NCI-H82 treated with DMSO at 0.1 percent for 48 hours (cell line): ENCODE measurements at regions not wholly inside any gene's neighbourhood (a gene's known extent, or its start where the extent isn't known, plus 50 kb on each side); places are given as distances from the start of the nearest gene placed in this dataset.
"Not testable (repeated sequence)": the region's sequence is repeated elsewhere in the genome, so short reads cannot be mapped to it uniquely, and the experiment has no call there.

Experiments used
- DNase-seq: peaks from one replicate; lab custom pipeline; 2025; ENCODE audit not compliant: unreplicated experiment; lab: John Stamatoyannopoulos, UW

- DNase-seq, result no peak
Observed at GRCh38 chr2:109669731-109670130, 55.6 kb downstream of the SOWAHC start.

- DNase-seq, result no peak
Observed at GRCh38 chr2:109670556-109671411, 56.6 kb downstream of the SOWAHC start.

DNA sequence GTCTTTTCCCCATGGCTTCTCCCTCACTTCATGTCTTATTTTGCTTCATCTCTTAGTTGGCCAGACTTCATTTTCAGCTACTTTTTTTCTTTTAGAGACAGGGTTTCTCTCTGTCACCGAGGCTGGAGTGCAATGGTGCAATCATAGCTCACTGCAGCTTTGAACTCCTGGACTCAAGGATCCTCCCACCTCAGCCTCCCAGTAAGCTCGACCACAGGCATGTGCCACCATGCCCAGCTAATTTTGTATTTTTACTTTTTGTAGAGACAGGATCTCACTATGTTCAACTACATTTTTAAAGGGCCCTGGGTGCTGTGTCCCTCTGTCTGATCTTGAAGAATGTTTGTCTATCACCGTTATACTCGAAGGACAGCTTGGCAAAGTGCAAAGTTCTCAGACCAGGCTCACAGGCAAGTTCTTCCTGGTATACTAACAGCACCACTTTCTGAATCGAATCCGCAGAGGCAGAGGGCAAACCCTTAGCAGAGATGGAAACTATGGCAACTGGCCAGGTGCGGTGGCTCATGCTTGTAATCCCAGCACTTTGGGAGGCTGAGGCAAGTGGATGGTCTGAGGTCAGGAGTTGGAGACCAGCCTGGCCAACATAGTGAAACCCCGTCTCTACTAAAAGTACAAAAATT, 60.9 kb downstream of the SOWAHC start:
- no peak for DNase-seq

- DNase-seq, result no peak
Observed at GRCh38 chr2:109675666-109676345, 61.6 kb downstream of the SOWAHC start.

DNA sequence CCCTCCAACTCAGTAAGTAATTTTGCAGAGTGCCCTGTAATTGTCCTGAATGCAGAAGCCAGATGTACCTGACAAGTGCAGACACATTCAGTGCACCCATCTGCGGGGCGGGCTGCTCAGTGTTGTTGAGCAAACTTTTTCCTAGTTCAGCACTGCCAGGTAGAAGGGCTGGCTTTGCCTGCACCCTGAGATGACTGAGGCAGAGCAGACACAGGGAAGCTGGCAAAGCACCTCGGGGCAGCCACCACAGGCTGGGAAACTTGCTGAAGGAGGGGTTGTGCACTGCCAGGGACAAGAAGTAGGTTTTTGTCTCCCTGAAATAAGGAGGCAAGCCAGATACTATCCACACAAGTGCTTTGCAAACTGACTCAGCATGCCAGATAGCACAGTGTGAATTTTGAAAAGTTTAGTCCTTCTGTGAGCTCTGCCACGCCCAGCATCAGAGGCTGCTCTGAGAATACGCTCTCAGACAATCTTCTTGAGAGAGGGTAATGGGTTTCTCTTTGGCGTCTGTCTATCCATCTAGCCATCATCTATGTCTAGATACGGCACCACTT, 62.3 kb downstream of the SOWAHC start:
- DNase-seq, result no peak

- not testable (repeated sequence) for DNase-seq
Observed at GRCh38 chr2:109677121-109677731, 63.1 kb downstream of the SOWAHC start.

DNA sequence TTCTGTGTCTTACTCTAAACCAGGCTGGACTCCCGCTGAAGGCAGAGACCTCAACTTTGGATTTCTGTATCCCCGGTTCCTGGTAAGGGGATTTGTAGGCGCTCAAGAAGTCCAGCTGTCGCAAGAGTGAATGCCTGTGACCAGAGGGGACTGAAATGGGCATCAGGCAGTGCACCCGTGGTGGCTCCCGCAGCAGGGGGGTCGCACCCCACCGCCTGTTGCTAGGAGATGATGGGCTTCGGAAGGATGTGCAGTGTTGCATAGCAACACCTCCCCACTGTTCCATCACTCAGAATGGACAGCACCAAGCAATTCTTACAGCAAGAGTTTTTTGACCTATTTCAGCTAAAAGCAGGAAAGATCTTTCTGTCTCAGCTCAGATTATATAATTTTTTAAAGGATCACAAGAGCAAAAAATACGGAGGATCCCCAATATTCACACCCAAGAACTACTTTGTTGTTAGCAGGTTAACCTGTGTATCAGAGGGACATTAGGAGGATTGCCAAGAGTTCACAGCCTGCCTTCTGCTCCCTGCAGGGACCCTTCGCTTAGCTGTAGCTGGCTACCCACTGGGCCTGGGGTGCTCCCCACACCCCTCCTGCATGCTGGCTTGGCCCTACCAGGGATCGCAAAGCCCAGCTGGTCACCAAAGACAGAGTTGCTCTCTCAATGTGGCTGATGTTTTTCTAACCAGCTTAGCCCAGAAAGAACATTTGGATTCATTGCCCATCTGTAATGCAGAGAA, 63.8 kb downstream of the SOWAHC start:
- no peak for DNase-seq

- not testable (repeated sequence) for DNase-seq
Observed at GRCh38 chr2:109678724-109679201, 64.6 kb downstream of the SOWAHC start.

GRCh38 chr2:109679225-109679624, 65.1 kb downstream of the SOWAHC start:
- DNase-seq, result no peak

- no peak for DNase-seq
Observed at GRCh38 chr2:109679626-109680025, 65.5 kb downstream of the SOWAHC start.

GRCh38 chr2:109680523-109681297, 66.5 kb downstream of the SOWAHC start:
- no peak for DNase-seq

DNA sequence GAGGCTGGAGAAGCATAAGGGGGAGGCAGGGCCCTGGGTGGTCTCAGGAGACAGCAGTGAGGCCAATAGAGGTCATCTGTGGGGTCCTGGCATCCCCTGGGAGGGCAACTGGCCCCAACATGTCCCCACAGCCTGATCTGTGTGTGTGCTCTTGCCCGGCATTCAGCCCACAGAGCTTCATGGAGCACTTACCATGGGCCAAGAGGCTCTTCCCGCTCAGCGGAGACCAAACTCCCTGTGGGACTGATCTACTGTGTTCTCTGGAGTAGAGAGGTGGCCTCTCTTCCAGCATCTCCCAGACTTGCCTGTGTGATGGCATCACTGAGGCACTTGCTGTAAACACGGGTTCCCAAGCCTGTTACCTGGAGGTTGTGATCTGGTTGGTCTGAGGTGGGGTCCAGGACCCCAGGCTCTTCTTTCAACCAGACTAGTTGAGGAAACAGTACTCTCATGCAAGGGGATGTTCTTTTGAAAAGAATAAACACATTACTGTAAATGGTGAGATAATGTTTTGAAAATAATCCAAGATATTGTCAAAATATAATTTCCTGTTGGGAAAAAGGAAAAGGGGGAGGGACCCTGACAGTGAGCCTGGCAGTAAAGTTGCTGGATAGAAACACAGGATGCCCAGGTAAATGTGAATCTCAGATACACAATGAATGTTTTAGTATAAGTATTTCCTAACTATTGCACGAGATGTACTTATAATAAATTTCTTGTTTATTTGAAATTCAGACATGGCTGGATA, 67.6 kb downstream of the SOWAHC start:
- DNase-seq, result no peak

GRCh38 chr2:109683452-109683851, 69.3 kb downstream of the SOWAHC start:
- no peak for DNase-seq

GRCh38 chr2:109685453-109685852, 71.3 kb downstream of the SOWAHC start:
- DNase-seq, result no peak

DNA sequence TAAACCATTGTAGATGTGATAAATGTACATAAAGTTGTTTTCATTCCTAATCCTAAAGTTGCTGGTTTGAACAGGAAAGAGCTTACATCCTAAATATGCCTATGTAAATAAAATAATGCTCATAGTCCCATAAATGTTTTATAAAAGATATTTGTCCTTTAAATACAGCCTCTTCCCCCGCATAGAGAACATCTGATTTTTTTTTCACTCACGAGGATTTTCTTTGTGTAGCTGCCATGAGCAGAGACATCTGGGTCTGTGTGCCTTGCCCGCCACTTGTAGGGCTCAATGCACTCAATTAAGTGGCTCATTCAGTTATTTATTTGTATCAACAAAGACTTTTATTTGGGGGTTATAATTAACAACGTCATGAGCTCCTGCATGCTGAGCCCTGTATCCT, 72.8 kb downstream of the SOWAHC start:
- DNase-seq, result no peak

- no peak for DNase-seq
Observed at GRCh38 chr2:109689182-109689930, 75.2 kb downstream of the SOWAHC start.

DNA sequence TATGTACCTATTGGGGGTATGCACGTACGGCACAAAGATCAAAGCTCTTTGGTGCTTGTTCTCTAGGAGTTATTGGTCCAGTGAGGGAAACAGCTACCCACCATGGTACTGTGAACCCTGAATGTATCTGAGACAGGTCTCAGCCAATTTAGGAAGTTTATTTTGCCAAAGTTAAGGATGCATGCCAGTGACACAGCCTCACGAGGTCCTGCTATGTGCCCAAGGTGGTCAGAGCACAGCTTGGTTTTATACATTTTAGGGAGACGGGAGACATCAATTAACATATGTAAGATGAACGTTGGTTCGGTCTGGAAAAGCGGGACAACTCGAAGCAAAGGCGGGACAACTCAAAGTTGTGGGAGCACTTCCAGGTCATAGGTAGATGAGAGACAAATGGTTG, 75.8 kb downstream of the SOWAHC start:
- no peak for DNase-seq

DNA sequence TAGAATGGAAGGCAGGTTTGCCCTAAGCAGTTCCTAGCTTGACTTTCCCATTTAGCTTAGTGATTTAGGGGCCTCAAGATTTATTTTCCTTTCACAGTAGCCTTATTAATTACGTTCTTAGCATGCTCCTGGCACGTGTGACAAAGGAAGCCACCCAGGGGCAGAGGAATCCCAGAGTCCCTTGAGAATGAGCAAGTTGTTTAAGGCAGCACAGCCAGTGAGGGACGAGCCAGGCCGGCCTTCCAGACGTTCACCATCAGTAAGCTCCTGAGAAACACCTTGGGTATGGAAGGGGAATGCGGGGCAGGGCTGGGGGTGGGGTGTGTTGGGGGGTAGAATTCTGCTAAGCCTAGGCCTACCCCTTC, 76.3 kb downstream of the SOWAHC start:
- DNase-seq, result no peak
